GM23338 (cell line): ENCODE measurements at regions not wholly inside any gene's neighbourhood (a gene's known extent, or its start where the extent isn't known, plus 50 kb on each side); places are given as distances from the start of the nearest gene placed in this dataset.

Experiments
- ATAC-seq: fragments of 200-7000 bp; cut with Tn5 transposase; 3 replicates; pipeline ENCODE4 v1.9.1; 2020
- DNase-seq: peaks from one replicate; pipeline ENCODE4 v3.0.0-alpha.2; 2015; ENCODE audit warnings: low spot score
- H2AFZ ChIP-seq: fragments of 200-600 bp; sonication (generic); 2 replicates; pipeline ENCODE4 v1.8.0; 2016; ENCODE audit warnings: antibody characterized with exemption, mild to moderate bottlenecking, moderate library complexity
- H3F3A ChIP-seq: fragments of 200-600 bp; sonication (generic); replicated peaks from 2 replicates; pipeline ENCODE4 v1.8.0; 2017; ENCODE audit warnings: antibody characterized with exemption, mixed run types, low read depth
- H3K27ac ChIP-seq: fragments of 200-600 bp; sonication (generic); 2 replicates; pipeline ENCODE4 v1.6.1; 2016; ENCODE audit warnings: low read depth
- H3K27me3 ChIP-seq: fragments of 200-600 bp; sonication (generic); 2 replicates; pipeline ENCODE4 v1.8.0; 2016; ENCODE audit warnings: mild to moderate bottlenecking, mixed run types, moderate library complexity; ENCODE audit not compliant: insufficient read depth
- H3K36me3 ChIP-seq: fragments of 200-600 bp; sonication (generic); 2 replicates; pipeline ENCODE4 v1.8.0; 2016; ENCODE audit warnings: mild to moderate bottlenecking; ENCODE audit not compliant: insufficient read depth
- H3K4me1 ChIP-seq: fragments of 200-600 bp; sonication (generic); 2 replicates; pipeline ENCODE4 v1.8.0; 2016; ENCODE audit warnings: mild to moderate bottlenecking, moderate library complexity; ENCODE audit not compliant: insufficient read depth
- H3K4me2 ChIP-seq: fragments of 200-600 bp; sonication (generic); 2 replicates; pipeline ENCODE4 v1.7.1; 2017; ENCODE audit warnings: mixed run types
- H3K4me3 ChIP-seq: fragments of 200-600 bp; sonication (generic); 2 replicates; pipeline ENCODE4 v1.6.1; 2016; ENCODE audit warnings: mixed run types
- H3K79me2 ChIP-seq: fragments of 200-600 bp; sonication (generic); replicated peaks from 2 replicates; pipeline ENCODE4 v1.8.0; 2017; ENCODE audit warnings: mild to moderate bottlenecking; ENCODE audit not compliant: insufficient read depth
- H3K9me2 ChIP-seq: fragments of 200-600 bp; sonication (generic); 2 replicates; pipeline ENCODE4 v1.8.0; 2017; ENCODE audit not compliant: insufficient read depth
- H4K20me1 ChIP-seq: fragments of 200-600 bp; sonication (generic); replicated peaks from 2 replicates; pipeline ENCODE4 v1.8.0; 2017; ENCODE audit warnings: mild to moderate bottlenecking; ENCODE audit not compliant: insufficient read depth
- H3K27ac Mint-ChIP-seq: 2 replicates; pipeline ENCODE4 v1.8.0; 2020; ENCODE audit warnings: inconsistent platforms, mild to moderate bottlenecking, moderate library complexity, mixed read lengths
- H3K27me3 Mint-ChIP-seq: 3 replicates; pipeline ENCODE4 v1.8.0; 2022; ENCODE audit warnings: low read depth, mild to moderate bottlenecking, moderate library complexity, mixed read lengths, inconsistent platforms; ENCODE audit not compliant: insufficient read depth, poor library complexity
- H3K36me3 Mint-ChIP-seq: 3 replicates; pipeline ENCODE4 v1.8.0; 2021; ENCODE audit warnings: low read depth, mild to moderate bottlenecking, inconsistent platforms, moderate library complexity, mixed read lengths
- H3K4me1 Mint-ChIP-seq: 3 replicates; pipeline ENCODE4 v1.8.0; 2020; ENCODE audit warnings: mild to moderate bottlenecking, inconsistent platforms, mixed read lengths
- H3K4me3 Mint-ChIP-seq: 3 replicates; pipeline ENCODE4 v1.8.0; 2021; ENCODE audit warnings: moderate library complexity, mild to moderate bottlenecking, inconsistent platforms, mixed read lengths
- H3K9me3 Mint-ChIP-seq: 3 replicates; pipeline ENCODE4 v1.8.0; 2020; ENCODE audit warnings: moderate library complexity, mild to moderate bottlenecking, inconsistent platforms, mixed read lengths
- CREB1 ChIP-seq: fragments of 250-450 bp; sonication (Bioruptor Pico); IDR thresholded peaks from 2 replicates; pipeline ENCODE4 v1.5.0; 2020; ENCODE audit warnings: low read depth, mild to moderate bottlenecking, moderate library complexity
- EZH2 ChIP-seq: fragments of 200-600 bp; sonication (generic); IDR thresholded peaks from one replicate; pipeline ENCODE4 v1.8.0; 2017; ENCODE audit warnings: antibody characterized with exemption, mild to moderate bottlenecking, low read depth; ENCODE audit not compliant: unreplicated experiment
- EZH2phosphoT487 ChIP-seq: fragments of 200-600 bp; sonication (generic); IDR thresholded peaks from one replicate; pipeline ENCODE4 v1.8.1; 2018; ENCODE audit warnings: antibody characterized with exemption; ENCODE audit not compliant: unreplicated experiment
- JUNB ChIP-seq: IDR thresholded peaks from one replicate; pipeline ENCODE4 v1.6.1; 2016; ENCODE audit warnings: antibody characterized with exemption; ENCODE audit not compliant: unreplicated experiment
- NANOG ChIP-seq: IDR thresholded peaks from 2 replicates; pipeline ENCODE4 v1.6.1; 2016; ENCODE audit warnings: antibody characterized with exemption, borderline replicate concordance
- TF ChIP-seq, protein P1 (sequence below): IDR thresholded peaks from 2 replicates; pipeline ENCODE4 v1.6.1; 2016; ENCODE audit warnings: antibody characterized with exemption
- TF ChIP-seq, protein P2 (sequence below), 2 experiments: fragments of 200-600 bp in 1 of 2; sonication (generic) in 1 of 2; conservative IDR thresholded peaks; 2 replicates each; pipeline versions ENCODE4 v1.5.1 to v1.6.1; 2016 to 2017; ENCODE audit warnings: antibody characterized with exemption in 2 of 2, low read depth in 2 of 2, mild to moderate bottlenecking in 2 of 2, moderate library complexity in 1 of 2
- TF ChIP-seq, protein P3 (sequence below): IDR thresholded peaks from one replicate; pipeline ENCODE4 v1.6.1; 2018; ENCODE audit warnings: antibody characterized with exemption; ENCODE audit not compliant: unreplicated experiment

DNA sequence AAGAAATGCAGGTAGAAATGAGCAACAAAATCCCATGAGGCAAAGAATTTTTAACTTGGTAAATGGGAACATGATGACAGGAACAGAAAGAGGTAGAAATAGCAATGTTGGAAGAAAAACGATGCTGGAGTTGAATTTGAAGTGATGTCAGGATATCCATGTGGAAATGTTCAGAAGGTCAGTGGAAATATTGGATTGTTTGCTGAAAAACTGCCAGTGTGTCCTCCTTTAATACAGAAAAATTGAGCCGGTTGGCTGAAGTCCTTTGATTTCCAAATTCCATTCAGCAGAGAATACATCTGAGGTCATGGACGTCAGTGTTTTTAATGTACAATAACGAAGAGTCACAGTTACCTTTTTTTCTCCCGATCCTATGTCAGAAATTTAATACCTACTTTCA, 110.0 kb upstream of the DMAC1 start:
- Histone ChIP-seq H3K4me2 (no peak overlapping the region), H3K79me2 (no peaks in the 10 kb centered on the region), H3K4me3 (no peak overlapping the region), H3K4me1 (no peaks in the 10 kb centered on the region), H3F3A (no peaks in the 10 kb centered on the region), H4K20me1 (no peaks in the 10 kb centered on the region), H3K9me2 (no peaks in the 10 kb centered on the region; the same call in 1 of the 2 replicates), H3K27ac (no peak overlapping the region), H3K36me3 (no peaks in the 10 kb centered on the region), H3K27me3 (no peaks in the 10 kb centered on the region), H2AFZ (no peak overlapping the region)
- no peak for DNase-seq
- H3K9me3 Mint-ChIP-seq, result no peaks in the 10 kb centered on the region
- no peak for ATAC-seq
- H3K4me1 Mint-ChIP-seq, result peaks cover 3% of the 10 kb centered on the region; the same call in 1 of the 3 replicates
- no peaks in the 10 kb centered on the region for H3K27me3 Mint-ChIP-seq
- H3K36me3 Mint-ChIP-seq, result no peaks in the 10 kb centered on the region
- no peak overlapping the region for H3K27ac Mint-ChIP-seq
- no peak overlapping the region for H3K4me3 Mint-ChIP-seq
- TF ChIP-seq EZH2, result no peak
- no peak for TF ChIP-seq NANOG
- TF ChIP-seq, protein P1, sequence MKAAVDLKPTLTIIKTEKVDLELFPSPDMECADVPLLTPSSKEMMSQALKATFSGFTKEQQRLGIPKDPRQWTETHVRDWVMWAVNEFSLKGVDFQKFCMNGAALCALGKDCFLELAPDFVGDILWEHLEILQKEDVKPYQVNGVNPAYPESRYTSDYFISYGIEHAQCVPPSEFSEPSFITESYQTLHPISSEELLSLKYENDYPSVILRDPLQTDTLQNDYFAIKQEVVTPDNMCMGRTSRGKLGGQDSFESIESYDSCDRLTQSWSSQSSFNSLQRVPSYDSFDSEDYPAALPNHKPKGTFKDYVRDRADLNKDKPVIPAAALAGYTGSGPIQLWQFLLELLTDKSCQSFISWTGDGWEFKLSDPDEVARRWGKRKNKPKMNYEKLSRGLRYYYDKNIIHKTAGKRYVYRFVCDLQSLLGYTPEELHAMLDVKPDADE, result no peak
- TF ChIP-seq, protein P2, sequence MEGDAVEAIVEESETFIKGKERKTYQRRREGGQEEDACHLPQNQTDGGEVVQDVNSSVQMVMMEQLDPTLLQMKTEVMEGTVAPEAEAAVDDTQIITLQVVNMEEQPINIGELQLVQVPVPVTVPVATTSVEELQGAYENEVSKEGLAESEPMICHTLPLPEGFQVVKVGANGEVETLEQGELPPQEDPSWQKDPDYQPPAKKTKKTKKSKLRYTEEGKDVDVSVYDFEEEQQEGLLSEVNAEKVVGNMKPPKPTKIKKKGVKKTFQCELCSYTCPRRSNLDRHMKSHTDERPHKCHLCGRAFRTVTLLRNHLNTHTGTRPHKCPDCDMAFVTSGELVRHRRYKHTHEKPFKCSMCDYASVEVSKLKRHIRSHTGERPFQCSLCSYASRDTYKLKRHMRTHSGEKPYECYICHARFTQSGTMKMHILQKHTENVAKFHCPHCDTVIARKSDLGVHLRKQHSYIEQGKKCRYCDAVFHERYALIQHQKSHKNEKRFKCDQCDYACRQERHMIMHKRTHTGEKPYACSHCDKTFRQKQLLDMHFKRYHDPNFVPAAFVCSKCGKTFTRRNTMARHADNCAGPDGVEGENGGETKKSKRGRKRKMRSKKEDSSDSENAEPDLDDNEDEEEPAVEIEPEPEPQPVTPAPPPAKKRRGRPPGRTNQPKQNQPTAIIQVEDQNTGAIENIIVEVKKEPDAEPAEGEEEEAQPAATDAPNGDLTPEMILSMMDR (conservative IDR thresholded peaks at IDR 0.05; ENCODE audit: low read depth in 2 of 2), result no peak
- TF ChIP-seq CREB1 (CRISPR knock-in tag), result no peak

DNA sequence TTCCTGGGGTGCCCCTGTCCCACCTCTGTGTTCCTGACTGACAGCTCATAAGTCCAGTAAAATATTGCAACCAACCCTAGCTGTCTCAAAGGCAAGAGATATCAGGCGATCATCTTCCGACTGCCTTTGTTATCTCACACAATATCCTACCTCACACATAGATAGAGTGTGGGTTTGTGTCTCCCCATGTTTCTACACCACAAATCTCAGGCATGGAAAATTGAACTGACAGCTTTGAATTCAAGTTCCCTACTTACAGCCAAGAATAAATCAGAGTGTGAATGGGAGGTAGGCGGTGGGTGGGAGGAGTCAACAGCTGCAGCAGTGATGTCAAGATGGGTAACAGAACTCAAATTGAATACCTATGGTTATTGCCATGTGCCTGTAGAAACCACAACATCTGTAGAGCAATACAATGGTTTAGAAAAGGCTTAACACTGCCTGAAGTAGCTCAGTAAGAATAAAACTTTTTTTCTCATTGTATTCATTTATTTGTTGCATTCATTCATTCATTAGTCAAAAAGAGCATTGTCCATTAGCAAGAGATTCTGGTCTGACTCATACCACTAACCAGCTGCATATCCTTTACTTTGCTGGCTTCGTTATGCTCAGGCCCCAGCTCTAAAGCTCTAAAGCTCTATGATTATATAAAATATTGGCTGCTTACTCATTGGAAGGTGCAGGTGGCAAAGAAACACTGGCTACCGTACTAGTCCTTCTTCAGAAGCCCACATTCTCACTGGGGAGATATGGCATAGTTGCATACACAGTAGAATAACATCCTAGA, 108.2 kb upstream of the DMAC1 start:
- H3K27ac Mint-ChIP-seq, result no peak overlapping the region
- TF ChIP-seq EZH2phosphoT487 (no peak), NANOG (no peak), JUNB (no peak)
- TF ChIP-seq, protein P3, sequence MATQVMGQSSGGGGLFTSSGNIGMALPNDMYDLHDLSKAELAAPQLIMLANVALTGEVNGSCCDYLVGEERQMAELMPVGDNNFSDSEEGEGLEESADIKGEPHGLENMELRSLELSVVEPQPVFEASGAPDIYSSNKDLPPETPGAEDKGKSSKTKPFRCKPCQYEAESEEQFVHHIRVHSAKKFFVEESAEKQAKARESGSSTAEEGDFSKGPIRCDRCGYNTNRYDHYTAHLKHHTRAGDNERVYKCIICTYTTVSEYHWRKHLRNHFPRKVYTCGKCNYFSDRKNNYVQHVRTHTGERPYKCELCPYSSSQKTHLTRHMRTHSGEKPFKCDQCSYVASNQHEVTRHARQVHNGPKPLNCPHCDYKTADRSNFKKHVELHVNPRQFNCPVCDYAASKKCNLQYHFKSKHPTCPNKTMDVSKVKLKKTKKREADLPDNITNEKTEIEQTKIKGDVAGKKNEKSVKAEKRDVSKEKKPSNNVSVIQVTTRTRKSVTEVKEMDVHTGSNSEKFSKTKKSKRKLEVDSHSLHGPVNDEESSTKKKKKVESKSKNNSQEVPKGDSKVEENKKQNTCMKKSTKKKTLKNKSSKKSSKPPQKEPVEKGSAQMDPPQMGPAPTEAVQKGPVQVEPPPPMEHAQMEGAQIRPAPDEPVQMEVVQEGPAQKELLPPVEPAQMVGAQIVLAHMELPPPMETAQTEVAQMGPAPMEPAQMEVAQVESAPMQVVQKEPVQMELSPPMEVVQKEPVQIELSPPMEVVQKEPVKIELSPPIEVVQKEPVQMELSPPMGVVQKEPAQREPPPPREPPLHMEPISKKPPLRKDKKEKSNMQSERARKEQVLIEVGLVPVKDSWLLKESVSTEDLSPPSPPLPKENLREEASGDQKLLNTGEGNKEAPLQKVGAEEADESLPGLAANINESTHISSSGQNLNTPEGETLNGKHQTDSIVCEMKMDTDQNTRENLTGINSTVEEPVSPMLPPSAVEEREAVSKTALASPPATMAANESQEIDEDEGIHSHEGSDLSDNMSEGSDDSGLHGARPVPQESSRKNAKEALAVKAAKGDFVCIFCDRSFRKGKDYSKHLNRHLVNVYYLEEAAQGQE, result no peak

More for the DNA sequence above, 108.2 kb upstream of the DMAC1 start:
- no peaks in the 10 kb centered on the region; the same call in 1 of the 2 replicates for H3K9me2 ChIP-seq
- H3K79me2 ChIP-seq, result no peaks in the 10 kb centered on the region
- no peaks in the 10 kb centered on the region for H3K27me3 Mint-ChIP-seq
- H3K4me1 Mint-ChIP-seq, result peaks cover 3% of the 10 kb centered on the region; the same call in 1 of the 3 replicates
- no peak overlapping the region for H2AFZ ChIP-seq
- no peaks in the 10 kb centered on the region for H3K4me1 ChIP-seq
- no peaks in the 10 kb centered on the region for H4K20me1 ChIP-seq
- no peak overlapping the region for H3K4me3 Mint-ChIP-seq
- H3K9me3 Mint-ChIP-seq, result no peaks in the 10 kb centered on the region
- no peaks in the 10 kb centered on the region for H3F3A ChIP-seq
- H3K27ac ChIP-seq, result no peak overlapping the region
- no peak overlapping the region for H3K4me2 ChIP-seq
- H3K36me3 ChIP-seq, result no peaks in the 10 kb centered on the region
- H3K36me3 Mint-ChIP-seq, result no peaks in the 10 kb centered on the region
- no peak overlapping the region for H3K4me3 ChIP-seq
- no peaks in the 10 kb centered on the region for H3K27me3 ChIP-seq
- DNase-seq (no peak), ATAC-seq (no peak)
